NCI-H1417 (cell line): ENCODE measurements at regions not wholly inside any gene's neighbourhood (a gene's known extent, or its start where the extent isn't known, plus 50 kb on each side); places are given as distances from the start of the nearest gene placed in this dataset.

ENCODE experiments used
- DNase-seq, 3 experiments: peaks; one replicate each; lab custom pipeline; 2025; lab: John Stamatoyannopoulos, UW

DNA sequence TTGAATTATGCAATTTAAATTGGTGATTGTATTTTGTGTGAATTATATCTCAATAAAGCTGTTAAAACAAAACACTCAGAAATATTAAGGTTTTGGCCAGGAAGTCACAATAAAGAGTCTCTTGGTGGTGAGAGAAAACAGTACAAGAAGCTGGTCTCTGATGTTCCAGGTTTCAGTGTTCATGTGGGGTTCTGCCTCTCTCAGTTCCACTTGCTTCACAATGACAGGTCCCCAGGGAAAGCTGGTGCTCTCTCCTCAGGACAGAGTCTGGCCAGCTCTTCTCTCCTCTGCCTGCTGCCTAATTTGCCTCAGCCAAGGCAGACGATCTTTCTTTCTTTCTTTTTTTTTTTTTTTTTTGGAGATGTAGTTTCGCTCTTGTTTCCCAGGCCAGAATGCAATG is 342.9 kb upstream of the PLXNA2 start:
- DNase-seq: peak in 1 of 3 experiments; percentile 11

DNA sequence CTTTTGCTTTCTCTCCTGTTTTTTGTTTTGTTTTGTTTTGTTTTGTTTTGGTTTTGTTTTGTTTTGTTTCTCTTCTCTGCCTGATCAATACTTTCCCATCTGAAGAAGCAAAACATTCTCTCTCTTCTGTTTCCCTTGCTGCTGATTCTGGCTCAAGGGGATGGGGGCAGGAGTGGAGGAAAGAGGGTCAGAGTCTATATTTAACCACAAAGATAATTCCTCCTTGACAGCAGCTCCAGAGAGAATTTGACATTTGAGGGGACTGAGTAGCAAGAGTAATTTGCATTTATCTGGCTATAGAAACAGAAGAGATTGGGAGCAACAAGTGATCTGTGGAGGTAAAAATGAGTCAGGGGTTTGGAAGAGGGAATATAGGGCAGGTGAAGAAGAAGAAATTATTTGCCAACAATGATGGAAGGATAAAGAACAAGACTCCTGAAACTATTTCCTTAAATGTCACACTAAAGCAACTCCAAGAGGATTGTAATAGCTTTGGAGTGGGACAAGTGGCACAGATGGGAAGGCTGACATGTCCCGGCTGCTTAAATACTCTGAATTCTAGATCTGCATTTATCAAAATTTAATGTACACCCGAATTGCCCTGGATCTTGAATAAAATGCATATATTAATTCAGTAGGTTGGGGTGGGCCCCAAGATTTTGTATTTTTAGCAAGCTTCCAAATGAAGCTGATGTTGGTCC is 349.3 kb upstream of the PLXNA2 start:
- peak in 1 of 3 experiments; percentile 15 for DNase-seq

DNA sequence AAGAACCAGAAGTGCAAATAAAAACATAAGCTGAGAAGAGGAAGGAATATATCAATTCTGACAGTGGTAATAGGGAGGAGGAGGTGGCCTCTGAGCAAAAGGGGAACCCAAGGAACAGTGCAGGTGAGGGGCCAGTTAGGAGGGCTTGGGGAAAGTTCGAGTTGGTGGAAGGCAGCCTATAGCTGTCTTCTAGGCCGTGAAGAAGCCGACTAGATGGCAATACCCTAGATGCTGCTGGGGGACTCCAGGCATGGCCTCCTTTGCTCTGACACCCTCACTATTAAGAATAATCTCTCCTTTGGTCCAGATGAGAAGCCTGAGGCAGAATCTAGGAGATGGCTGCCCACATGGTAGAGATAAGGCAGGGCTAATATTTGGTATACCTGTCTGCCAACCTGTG is 351.1 kb upstream of the PLXNA2 start:
- DNase-seq: no peak

DNA sequence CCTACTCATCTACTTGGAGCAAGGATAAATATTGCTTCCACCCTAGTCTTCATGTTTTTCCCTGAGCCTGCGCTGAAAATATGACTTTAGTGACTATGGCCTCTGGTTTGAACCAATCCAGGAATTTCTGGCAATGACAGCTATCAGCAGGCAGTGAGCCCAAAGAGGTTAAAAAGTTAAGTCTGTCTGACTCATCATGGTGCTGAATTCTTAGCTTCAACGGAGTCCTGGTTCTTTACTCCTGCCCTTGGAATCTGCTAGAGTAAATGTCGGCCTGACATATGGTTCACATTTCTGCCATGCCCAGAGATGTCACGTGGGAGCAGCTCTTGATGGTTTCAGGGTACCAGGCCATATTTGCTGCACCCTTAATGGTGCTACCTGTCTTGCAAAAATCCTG is 351.6 kb upstream of the PLXNA2 start:
- no peak for DNase-seq

DNA sequence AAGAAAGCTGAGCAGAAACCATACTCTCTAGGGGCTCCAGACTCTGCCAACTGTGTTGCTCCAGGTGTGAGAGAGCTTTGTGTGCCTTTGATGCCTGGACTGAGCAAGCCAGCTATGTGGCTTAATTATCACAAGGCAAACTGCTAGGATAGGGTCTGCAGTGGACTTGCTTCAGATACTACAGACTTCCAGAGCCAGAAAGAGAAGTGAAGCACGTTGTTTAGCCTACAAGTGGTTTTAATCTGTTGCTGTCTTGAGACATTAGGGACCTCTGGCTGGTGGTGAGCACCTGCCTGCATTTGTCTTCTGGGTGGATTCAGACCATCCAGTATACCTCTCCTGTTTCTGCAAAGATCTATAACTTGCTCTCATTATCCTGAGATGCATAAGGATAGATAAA is 353.4 kb upstream of the PLXNA2 start:
- DNase-seq: peak in 1 of 3 experiments; percentile 14

DNA sequence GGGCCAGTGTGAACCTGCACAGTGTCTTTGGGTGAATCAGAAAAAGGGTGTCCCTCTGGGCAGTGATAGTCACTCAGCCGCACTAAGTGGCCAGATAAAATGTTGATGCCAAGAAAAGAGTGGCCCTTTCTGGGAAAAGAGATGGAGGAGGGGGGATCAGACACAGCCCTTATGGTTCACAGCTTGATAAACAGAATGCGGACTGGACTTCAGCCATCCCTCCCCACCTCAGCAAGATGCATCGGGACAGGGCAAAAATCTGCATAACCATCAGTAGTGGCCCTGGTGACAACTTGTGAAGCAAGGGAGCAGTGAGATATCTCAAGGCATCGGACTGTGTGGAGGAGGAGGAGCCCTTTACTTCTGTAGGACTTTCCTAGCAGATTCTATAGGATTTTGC is 353.8 kb upstream of the PLXNA2 start:
- no peak for DNase-seq

DNA sequence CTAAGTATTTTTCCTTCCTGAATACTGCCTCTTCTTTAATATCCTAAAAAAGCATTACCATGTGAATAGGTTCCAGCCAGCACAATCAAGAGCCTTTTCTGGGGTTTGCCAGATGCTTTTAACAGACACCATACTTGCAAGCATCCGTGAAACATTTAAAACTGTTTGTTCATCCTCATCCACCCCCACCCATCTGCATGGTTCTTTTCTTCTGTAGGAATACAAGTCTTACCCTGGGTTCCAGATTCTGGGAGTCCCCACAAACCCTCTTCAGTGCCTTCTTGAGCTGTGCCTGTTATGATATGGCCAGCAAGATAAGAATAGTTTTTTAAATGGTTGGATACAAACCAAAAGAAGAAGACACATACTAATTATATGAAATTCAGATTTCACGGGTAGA is 354.9 kb upstream of the PLXNA2 start:
- peak in 1 of 3 experiments; percentile 1 for DNase-seq

DNA sequence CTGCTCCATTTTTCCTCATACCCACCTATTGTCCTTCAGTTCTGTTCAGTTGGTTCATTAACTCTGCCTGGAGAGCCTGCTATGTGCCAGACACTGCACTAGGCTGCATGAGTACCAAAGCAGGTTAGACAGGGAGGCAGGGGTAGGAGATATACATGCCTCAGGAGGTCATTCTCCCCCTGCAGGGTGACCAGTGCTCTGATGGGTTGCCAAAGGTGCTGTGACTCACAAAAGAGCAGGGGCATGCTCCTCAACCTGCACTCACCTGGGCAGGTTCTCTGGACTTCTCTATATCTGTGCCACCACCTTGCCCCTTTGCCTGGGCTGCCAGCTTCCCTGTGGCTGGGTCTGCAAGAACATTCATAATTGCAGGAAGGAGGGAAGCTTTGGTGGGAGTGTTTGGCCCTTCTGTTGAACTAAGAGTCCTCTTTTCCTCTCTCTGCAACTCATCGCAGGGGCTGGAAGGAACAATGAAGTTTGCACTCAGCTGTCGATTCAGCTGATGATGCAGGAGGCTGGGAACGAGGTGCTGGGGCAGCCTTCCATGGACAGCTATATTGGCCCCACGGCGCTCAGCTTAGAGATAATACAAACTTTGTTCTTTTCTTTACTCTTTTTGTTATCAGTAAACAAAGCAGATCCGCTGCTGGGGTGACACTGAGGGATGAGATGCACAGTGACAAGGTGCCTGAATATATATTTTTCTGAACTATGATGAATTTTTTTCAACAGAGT is 356.4 kb upstream of the PLXNA2 start:
- DNase-seq: no peak

DNA sequence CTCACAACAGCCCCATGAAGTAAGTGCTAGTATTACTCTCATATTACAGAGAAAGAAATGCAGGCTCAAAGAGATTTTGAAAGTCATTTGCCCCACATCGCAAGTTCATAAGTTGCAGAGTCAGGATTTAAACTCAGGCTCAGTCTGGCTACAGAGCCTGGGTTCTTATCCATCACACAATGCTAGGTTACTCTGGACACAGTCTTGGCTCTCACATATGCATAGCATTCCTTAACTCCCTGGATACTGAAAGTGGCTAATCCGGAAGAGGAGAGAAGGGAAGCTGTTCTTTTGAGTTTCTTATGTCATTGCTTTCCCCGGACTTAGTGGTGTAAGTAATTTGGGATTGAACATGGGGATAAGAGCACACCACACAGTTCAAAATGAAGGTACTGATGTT is 357.4 kb upstream of the PLXNA2 start:
- DNase-seq: no peak

DNA sequence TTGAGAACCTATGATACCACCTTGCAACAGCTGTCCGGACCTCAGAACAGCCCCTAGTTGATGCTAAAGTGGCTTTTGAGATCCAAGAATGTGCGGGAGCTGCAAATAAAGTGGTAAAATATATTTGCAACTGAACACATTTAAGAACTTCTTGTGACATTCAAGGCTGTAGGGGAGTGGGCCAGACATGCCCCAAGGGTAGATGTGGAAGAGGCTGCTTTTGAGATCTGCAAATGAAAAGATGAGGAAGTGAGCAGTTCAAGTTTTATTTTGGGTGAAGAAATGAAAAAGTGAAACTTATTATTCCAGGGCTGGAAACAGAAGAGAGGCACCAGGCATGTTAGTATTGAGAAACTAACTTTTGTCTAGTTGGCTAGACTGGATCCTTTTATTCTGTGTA is 359.5 kb upstream of the PLXNA2 start:
- DNase-seq: no peak

DNA sequence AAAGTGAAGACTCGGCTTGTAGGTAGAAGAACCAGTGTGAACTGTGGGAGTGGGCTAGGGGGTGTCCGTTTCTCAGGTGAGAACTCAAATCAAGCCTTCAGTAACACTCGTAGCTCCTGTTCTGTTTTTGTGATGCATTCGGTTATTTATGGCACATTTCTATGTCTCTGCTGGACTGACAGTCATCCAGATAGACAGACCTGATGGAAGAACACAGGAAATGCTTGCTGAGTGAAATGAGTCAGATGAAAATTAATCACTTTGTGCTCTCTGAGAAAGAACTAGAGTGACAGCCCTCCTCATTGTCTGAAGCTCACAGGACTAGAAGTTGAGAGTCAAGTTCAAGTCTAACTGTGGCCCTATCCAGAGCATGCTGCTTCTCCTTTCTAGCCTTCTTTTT is 360.1 kb upstream of the PLXNA2 start:
- no peak for DNase-seq

DNA sequence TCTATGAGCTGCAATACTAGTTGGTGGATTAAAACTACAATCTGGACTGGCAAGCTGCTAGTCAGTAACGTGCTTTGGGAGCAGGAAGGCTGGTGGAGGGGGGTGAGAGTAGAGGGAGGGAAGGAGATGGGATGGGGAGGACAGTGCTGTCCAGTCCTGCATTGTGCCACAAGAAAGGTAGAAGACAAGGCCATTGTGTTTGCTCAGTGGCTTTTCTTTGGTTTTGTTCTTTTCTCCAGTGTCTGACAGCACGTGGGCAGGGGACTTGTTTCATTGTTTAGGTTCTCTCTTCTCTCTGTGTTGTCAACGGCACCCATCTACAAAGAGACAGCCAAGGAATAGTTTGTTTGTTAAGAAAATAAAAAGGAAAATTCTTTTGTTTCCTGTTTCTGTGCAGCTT is 362.8 kb upstream of the PLXNA2 start:
- DNase-seq: no peak

DNA sequence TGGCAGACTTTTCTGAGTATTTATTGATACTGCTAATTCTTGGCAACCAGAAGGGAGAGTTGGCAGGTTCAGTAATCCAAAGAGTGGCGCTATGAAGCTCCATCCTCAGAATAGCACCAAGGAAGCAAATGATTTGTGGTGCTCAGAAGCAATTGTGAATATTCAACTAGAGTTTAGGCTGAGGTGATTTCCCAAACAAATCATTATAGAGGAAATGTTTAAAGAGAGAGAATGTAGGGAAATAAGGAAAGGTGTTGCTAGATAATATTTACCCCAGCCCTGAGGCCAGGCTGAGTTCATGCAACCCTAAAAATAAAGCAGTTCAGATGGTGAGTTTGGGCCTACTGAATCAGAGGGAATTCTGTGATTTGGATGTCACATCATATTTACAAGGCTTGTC is 363.4 kb upstream of the PLXNA2 start:
- DNase-seq: no peak

DNA sequence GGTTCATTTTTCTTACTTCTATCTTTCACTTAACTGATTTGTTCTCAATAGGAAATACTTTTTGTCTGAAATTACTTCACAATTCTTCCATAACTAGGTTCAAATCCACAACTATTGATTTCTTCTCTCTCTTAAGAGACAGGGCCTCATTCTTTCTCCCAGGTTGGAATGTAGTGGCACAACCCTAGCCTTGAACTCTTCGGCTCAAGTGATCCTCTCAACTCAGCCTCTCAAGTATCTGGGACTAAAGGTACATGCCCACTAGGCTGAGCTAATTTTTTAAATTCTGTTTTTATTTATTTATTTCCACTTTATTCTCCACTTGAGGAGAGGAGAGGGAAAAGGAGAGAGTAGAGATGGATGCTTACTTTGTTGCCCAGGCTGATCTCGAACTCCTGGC is 370.4 kb upstream of the PLXNA2 start:
- no peak for DNase-seq

DNA sequence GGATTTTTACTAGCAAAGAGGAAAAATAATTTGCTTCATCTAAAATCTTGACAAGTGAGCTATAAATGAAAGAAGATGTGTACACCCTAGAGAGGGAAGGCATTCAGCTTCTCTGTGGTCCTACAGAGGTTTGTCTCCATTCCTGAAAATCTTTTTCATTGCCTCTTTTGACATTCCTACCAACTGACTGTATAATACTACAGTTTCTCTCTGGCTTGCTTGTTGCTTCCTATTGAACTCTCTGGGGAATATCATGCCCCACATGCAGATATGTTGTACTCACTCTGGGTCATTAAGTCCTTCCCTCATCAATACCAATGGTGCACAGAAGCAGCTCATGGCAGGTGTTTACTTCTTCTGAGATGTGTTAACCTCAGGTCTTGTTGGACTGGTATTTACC is 371.2 kb upstream of the PLXNA2 start:
- no peak for DNase-seq

DNA sequence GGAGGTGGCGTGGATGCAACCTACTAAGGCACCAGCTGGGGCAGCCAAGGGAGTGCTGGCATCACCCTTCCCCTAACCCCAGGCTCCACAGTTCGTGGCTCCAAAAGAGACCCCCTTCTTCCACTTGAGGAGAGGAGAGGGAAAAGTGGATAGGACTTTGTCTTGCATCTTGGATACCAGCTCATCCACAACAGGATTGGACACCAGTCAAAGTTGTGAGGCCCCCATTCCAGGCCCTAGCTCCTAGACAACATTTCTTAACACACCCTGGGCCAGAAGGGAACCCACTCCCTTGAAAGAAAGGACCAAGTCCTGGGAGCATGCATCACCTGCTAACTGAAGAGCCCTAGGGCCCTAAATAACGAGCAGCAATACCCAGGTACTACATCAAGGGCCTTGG is 372.6 kb upstream of the PLXNA2 start:
- no peak for DNase-seq

DNA sequence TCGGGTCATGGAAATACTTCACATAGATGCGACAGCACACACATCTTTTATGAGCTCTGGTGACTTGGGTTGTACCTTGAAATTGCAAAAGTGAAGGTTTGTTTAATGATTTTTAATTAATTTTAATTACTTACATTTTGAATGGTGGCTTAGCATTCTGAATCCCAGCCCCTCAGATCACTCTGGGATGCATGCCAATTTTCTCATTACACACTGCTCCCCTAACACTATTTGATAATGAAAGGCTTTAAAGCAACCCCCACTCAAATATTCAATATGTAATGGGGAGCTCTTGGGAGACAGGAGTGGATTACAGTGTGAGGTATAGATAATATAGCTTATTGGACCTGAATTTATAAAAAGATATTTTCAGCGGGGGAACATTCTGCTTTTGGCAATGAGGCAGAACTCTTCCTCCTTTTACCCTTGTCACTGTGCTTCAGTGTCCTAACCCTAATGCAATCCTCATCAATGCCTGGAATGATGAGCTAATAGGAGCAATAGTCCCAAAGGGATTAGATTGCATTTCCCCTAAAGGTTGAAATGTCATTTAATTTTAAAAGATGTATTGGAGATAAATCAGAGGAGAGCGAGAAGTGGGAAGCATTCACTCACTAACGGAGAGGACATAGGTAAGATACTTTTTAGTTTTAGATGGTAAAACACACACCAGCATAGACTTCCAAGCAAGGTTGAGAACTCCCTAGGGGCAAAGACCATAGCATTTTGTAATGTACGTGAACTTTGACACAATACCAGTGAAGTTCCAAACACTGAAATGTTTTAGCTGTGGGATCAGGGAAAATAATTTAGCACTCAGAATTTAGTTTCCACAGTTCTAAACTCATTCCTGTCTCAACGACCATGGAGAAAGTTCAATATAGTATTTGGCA is 384.1 kb upstream of the PLXNA2 start:
- peak in 1 of 3 experiments; percentile 45 for DNase-seq

DNA sequence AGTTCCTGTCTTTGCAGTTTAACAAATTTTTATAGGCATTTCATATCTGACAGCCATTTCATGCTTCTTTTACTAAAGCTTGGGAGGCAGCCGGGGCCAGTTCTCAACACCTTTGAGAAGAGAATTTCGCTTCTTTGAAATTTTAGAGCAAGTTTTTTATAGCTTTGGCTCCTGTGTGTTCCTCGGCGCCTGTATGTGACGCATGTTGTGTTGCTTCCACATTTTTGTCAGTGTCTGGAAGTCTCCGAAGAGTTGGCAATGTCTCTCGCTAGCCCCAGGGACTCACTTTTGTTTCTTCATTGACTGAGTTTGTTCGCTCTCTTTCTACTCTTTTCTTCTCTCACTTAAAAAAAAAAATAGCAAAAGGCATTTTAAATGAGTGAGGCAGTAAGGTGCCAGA is 386.9 kb upstream of the PLXNA2 start:
- no peak for DNase-seq

DNA sequence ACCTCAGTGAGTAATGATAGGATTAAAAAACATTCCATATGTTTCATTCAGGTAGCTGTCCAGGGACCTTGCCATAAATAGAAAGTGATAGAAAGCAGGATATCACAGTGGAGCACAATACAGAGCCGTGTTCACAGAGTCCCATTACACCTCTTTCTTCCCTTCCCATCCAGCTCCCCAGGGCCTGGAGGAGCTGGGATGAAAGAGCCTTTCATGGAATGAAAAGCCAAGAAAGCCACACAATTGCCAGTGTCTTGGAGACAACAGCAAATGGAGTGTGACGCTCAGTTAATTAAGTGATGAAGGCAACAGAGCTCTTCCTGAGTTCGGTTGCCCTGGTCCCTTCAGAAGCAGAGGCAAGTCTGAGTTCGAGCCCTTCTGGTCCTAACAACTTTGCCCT is 387.3 kb upstream of the PLXNA2 start:
- DNase-seq: no peak

DNA sequence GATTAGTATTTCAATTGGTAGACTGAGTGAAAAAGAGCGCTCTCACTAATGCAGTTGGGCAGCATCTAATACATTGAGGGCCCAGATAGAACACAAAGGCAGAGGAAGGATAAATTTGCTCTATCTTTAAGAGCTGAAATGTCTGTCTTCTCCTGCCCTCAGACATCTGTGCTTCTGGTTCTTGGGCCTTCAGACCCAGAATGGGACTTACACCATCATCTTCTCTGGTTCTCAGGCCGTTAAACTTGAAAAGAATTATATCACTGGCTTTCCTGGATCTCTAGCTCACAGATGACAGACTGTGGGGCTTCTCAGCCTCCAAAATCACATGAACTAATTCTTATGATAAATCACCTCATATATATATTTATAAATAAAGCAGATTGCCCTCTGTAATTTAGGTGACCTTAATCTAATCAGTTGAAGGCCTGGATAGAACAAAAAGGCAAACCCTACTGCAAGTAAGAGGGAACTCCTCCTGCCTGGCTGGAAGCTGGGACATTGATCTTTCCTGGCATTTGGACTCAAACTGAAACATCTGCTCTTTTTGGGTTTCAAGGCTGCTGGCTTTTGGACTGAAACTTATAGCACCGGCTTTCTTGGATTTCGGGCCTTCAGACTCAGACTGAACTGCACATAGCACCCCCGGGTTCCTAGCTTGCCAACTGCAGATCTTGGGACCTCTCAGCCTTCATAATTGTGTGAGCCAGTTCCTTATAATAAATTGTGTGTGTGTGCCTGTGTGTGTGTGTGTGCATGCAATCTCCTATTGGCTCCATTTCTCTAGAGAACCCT is 390.4 kb upstream of the PLXNA2 start:
- DNase-seq: no peak

DNA sequence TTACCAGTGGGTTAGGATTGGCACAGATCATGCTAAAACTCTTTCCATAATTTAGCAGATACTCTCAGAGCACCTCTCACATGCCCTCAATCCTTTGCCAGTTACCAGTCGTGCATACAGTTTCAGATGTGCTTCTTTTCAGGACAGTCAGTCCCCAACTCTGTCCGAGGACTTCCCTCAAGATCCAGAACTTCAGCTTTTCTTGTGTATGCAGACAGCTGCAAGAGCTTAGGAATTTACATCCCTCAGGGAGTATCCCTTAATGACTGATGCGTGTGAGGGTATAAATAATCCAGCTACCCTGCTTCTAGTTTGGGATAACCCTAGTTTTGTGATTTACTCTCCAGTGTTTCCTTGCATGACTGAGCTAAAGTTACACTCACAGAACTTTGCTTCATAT is 393.0 kb upstream of the PLXNA2 start:
- no peak for DNase-seq

DNA sequence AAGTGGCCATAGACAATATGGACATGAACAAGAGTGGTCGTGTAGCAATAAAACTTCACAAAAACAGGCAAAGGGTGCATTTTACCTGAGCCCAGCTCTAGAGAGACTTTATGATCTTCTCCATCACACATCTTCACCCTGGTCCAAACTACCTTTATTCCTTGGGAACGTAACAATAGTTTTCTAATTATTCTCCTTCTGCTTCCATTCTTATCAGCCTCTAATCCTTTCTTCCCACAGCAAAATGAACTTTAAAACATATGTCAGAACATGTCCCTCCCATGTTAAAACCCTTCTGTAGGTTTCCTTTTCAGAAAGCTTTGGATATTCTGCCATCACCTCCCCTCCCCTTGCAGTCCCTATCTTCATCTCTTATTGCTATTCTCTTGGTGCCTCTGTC is 395.2 kb upstream of the PLXNA2 start:
- no peak for DNase-seq
